ENCODE measurements at regions not wholly inside any gene's neighbourhood (a gene's known extent, or its start where the extent isn't known, plus 50 kb on each side); places are given as distances from the start of the nearest gene placed in this dataset.

DNA sequence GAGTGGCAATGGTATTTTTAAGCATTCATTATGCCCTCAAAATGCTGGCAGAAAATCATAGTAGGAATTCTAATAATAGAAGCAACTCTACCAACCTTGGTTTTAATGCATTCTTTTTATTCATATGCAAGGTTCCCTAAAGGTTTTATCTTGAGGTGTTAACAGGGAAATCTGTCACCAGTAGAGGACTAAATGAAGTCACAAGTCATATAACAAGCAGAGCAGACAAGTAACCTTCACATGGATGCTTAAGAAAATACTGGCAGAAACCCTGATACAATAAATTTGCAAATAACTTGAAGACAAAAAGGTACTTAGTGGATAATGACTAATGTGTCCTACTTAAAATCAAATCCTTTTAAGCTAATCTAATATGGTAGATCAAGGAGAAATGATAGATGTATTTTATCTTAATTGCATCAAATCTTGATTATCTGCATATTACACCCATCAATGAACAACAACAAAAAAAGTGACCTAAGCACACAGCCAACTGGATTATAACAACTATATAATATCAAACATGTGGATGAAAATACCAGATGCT lies 73.3 kb downstream of the RFC3 start:
- no peak for DNase-seq (ENCODE audit: low read depth in 2 of 2)

DNA sequence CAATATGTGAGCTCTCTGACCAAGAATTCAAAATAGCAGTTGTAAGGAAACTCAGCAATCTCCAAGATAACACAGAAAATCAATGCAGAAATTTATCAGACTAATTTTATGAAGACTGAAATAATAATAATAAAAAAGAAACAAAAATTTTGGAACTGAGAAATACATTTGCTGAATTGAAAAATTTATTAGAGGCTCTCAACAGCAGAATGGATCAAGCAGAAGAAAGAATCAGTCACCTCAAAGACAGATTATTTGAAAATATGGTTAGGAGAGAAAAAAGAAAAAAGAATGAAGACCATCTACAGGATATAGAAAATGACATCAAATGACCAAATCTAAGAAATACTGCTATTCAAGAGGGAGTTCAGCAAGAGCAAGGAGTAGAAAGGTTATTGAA lies 75.6 kb downstream of the RFC3 start:
- DNase-seq (ENCODE audit: low read depth in 2 of 2), result no peak

DNA sequence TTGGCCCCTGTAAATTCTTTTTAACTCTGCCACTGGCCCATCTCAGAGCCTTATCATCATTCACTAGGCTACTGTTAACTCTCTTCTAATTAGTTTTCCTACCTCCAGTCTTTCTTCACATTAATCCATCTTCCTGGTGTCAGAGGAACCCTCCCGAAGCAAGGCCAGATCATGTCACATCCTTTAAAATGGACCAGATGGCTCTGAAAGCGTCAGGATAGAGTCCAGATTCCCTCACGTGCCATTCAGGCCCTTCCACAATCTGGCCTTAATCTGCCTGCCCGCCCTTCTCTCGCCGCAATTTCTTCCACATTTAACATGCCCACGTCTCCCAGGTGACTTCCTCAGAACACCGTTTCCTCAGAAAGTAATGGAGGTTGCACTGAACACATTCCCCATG lies 86.5 kb downstream of the RFC3 start:
- no peak for DNase-seq (ENCODE audit: low read depth in 2 of 2)

DNA sequence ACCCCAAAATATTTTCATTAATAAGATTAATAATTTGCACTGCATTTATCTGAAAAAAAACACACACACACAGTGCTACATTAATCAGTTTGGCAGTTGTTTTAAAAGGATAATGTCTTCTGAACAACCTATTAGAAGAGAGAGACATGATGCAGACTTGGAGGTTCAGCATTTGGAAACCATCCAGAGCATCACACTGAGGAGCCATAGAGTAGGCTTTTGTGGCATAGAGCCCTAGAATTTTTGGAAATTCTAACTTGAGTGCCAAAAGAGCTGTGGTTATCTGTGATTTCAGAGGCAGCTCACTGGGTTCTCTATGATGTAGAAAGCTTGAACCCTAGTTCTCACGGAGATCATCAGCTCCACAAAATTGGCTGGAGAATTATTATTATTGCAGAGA lies 90.2 kb downstream of the RFC3 start:
- DNase-seq (ENCODE audit: low read depth in 2 of 2), result no peak

DNA sequence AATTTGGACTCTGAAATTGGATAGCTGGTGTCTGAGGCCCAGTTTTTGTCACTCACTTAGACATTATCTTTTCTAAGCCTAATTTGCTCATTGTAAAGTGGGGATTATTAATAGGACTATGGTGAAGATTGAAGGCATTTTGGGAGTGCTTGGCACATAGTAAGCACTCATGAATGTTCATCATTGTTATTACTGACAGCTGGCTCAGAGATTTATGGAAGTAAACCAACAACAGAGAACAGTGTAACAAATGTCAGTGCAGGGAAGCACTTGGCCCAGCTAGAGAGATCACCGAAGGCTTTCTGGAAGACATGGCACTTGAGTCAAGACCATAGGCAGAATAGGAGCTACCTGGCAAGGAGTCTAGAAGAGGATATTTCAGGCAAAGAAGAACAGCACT lies 92.3 kb downstream of the RFC3 start:
- no peak for DNase-seq (ENCODE audit: low read depth in 2 of 2)

DNA sequence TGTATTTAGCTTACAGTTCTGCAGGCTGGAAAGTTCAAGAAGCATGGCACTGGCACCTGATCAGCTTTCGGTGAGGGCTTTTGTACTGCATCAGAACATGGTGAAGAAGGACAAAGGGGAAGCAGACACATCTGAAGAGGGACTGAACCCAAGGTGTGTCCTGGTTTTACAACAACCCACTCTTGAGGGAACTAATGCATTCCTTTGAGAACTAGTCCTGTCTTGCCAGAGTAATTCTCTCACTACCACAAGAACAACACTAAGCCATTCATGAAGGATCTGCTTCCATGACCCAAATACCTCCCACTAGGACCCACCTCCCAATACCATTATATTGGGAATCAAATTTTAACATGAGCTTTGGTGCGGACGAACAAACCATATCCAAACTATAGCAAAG lies 93.6 kb downstream of the RFC3 start:
- no peak for DNase-seq (ENCODE audit: low read depth in 2 of 2)

DNA sequence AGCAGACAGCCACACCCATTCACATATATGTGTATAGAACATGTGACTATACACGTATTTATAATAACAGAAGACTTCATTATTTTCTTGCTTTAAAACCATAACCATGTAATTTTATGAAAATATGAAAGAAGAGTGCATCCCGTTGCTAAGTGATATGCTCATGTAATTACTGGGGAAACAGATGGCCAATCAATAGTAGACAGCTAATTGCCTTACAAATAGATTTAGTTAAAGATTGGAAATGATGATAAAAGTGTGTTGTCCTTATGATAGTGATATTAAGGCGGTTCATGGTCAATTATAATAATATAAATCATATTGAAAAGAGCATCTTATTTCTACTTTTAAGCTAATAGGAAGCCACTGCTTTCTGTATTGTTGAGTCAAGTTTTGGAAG lies 95.9 kb downstream of the RFC3 start:
- DNase-seq (ENCODE audit: low read depth in 2 of 2), result no peak

DNA sequence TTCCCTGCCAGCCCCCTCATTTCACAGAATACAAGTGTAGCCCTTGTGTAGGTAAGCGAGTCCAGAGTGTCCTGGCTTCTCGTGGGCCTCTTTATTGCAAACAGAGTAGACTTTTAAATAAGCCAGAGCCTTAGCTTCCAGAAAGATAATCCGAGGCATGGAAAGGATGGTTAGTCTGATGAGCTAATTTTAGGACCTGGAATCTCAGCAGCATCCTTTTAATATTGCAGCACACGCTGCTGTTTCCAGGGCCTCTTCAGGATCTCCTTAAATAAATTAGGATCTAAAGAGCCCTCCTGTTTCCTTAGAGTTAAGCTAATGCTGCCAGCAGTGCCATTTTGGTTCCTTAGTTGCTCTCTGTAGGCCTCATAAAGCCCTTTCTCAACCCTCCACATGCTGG lies 99.2 kb downstream of the RFC3 start:
- DNase-seq (ENCODE audit: low read depth in 2 of 2), result no peak

DNA sequence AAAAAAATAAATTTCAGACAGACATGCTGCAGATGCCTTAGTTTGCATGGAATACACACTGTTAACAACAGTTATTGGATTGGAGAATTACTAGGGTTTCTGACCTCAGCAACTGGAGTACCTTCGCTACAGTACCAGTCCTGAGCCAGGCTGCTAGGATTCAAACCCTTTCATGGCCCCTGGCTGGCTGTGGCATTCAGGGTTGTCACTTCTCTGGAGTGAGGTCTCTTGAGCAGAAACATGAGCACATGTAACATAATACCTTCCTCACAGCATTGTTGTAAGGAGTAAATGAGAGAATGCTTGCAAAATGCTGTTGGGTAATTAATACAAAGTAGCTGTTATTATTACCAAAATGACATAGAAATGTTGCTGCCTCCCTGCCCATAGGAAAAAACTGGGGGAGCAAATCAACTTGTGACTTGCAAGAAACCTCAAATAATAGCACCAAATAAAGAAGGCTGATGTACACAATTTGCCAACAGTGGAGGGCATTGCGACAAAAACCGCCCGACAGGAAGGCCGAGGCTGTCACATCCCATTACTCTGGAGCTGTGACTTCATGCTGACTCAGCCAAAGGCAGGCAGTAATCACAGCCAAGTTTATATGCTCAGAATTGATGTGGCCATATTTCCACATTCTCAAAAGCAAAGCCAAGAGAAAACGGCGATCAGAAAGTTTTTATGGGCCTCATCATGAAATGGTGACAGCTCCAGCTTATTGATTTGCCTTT lies 100.4 kb downstream of the RFC3 start:
- no peak for DNase-seq (ENCODE audit: low read depth in 2 of 2)

DNA sequence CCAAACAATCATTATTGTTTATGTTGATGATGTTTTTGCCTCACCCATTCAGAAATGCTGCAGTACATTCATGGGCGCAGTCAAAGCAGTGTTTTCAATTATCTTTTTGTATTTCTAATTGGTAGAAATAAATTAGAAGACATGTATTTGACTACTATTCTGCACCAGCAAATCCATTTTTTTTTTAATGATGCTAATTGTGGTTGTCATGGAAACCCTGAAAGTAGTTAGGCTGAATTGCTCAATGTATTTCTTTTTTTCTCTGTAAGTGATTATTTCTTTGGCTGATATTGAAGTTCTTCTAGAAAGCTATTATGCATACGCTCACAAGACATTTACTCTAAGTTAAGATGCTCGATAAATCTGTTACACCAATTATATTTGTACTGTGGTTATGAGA lies 101.2 kb downstream of the RFC3 start:
- no peak for DNase-seq (ENCODE audit: low read depth in 2 of 2)

DNA sequence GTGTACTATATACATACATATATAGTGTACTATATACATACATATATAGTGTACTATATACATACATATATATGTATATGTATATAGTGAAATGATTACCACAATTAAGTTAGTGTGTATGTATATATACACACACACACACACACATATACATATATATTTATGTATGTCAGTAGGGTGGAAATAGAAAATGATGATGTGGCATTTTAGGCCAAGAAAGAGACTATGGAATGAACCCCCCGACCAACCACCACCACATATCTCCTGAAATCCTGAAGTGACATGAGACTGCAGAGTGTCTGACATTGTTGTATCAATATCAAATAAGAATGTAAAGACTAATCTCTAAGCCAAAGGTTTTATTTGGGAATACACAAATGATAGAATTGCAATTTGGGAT lies 107.6 kb downstream of the RFC3 start:
- no peak for DNase-seq (ENCODE audit: low read depth in 2 of 2)

DNA sequence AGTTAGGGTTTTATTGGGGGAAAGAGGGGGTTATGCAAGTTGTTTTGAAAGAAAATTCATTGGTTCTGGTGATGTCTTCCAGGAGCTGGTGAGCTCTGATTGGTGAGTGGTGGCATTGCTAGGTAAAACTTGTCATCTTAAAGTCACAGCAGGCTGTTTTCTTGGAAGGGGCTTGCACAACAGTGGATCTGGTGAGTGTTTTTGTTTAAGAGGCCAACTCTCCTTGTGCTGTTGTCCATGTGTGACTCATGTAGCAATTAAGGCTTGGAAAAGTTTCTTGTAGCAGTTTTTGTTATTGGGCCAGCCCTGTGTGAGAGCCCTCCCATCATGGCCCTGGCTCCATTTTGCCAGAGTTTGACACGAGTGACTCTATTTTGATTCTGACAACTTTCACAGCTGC lies 109.4 kb downstream of the RFC3 start:
- no peak for DNase-seq (ENCODE audit: low read depth in 2 of 2)

DNA sequence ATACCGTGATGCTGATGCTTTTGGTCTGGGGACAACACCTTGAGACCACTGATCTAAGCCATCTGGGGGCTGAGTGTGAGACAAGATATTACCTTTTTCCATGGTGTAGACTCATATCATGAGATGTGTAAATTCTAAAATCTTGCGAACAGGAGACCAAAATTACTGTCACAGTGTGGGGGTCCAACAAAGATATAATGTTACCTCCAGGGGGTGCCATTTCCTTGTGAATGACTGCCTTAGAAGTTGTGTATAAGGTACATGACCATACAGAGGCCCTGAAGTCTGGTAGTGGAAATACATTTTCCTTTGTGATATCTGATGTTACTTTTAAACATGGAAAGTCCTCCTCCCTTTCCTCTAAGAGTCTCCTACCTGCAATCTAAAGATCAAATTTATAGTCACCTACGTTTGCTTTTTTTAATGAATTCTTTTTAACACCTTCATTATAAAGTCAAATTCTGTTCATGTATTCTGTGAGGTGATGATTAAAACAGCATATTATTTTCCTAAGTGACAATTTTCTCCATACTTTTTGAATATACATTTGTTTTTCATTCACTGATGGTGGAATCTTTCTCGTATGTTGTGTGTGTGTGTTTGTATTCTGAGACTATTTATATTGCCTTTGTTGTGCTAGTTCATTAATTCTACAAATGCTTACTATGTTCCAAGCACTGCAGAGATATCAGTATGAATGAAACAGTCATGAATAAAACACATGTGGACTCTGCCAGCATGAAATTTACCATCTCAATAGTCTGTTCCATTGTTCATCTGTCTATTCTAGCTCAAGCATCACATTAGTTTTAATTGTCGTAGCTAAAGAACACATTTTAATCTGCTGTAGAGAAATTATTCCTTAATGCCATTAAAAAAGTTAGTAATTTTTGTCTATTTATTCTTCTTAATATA lies 113.7 kb downstream of the RFC3 start:
- DNase-seq (ENCODE audit: low read depth in 2 of 2), result no peak

DNA sequence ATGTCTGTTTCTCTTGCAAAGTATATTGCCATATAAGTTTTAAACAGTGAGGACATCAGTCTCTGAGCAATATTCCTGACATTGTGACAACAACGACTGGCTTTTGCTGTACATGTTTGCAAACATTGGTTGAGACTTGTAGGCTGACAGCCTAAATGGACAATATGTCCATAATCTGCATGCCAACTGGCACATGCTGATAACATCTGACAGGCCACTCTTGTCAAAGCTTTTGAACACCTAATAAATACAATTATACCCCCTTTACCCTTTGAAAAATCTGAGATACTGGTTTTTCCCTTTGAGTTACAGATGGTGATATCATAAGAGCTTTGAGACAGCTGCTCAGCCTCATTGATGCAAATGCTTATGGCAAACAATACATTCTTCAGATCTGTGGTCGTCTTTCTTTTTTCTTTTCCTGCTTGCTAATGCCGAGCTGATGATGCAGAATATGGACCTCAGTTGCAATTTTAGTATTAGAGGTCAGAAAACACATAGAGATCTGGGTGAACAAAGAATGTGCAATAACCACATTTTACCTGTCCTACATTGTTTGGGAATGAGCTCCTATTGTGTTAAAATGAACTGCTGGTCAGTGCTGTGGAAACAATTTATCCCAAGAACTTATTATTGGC lies 114.9 kb downstream of the RFC3 start:
- DNase-seq (ENCODE audit: low read depth in 2 of 2), result no peak

DNA sequence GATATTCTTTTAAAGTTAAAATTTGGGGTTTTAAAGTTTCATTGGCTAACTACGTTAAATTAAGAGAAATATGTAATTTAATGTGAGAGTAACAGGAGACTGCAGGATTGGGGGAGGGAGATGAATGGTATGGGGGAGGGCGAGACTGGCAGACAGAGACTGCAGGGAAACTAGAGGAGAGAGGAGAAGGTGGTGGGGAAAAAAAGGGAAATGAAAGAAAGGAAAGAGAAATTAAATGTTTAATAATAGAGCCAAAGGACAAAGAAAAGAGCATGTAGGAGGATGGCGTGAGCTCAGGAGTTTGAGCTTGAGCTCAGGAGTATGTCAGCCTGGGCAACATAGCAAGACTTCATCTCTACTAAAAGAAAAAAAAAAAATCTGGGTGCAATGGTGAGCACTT lies 115.9 kb downstream of the RFC3 start:
- DNase-seq (ENCODE audit: low read depth in 2 of 2), result no peak

DNA sequence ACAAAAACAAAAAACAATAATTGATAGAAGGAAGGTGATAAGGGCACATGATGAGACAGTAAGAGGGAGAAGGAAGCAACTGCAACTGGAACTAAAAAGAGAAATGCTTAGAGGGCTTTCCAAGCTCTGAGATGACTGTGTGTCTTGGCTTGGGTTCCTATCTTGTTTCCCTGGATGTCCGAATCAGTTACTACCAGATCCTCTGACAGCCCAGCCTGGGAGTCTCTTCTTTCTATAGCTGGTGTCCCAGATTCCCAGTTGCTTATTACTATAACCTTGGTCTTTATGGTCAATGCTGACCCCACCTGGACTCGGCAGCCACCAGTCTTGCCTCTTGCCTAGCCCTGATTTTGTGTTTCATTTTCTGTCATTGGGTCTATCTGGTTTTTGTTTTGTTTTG lies 116.4 kb downstream of the RFC3 start:
- no peak for DNase-seq (ENCODE audit: low read depth in 2 of 2)

DNA sequence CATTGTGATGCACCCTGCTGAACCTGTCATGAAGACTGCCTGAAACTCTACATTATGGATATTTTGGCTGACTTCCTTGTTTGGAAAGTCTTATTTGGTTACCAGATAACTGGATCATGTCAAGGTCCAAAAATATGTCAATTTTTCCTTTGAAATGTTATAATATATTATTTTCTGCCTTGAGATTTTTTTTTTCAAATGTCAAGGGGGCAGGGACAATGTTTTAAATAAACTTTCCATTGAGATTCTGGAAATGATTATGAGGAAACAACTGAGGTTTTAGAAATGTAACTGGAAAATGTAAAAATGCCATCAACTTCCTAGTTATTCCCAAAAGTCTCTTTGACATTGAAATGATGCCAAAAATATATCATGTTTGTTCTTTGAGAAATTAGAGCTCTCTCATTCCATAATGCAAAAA lies 117.0 kb downstream of the RFC3 start:
- no peak for DNase-seq (ENCODE audit: low read depth in 2 of 2)

DNA sequence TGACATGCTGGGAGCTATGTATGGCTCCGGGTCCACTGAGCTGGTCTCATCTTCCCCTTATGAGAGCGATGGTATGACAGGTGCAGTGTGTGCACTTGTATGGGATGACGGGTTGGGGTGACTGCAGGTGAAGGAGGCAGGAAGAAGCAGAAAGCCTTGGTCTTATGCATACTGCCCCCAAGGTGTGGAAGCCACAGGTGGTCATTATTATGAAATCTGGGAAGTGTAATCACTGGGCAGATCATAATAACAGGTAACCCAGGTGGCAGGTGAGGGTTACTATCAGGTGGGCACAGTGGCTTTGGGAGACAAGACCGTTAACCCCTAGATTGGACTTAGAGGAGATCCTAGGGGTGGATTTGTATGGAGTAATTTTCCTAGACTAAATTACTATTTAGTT lies 118.0 kb downstream of the RFC3 start:
- no peak for DNase-seq (ENCODE audit: low read depth in 2 of 2)

DNA sequence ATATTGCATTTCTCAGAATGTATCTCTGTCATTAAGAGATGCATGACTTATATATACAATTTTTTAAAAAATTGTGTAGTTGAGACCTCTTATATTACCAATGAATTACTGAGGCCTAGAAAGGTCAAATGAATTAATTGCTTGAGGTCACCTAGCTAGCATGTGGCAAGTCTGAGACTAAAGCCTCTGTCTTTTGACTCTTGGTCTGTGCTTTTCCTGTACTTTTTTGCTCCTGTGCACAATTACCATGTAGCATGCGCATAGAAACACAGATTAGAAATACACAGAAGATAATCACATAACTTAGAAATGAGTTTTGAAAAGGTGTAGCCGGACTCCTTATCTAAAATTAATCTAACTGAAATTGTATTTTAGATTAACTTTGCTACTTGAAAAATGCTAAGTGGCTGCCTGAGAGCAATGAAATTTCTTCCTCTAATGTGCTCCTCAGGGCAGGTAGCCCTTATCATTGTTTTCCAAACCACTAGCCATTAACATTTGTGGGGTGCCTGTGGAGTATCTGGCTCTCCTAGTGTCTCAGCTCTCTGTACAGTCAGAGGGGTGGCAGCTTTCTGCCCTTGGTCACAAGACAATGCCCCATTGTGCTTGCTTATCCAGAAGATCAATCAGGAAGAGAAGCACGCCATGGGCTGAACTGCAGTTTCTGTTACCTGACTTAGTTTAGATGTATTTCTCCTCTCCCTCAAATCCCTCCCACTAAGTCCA lies 119.6 kb downstream of the RFC3 start:
- DNase-seq (ENCODE audit: low read depth in 2 of 2), result no peak

DNA sequence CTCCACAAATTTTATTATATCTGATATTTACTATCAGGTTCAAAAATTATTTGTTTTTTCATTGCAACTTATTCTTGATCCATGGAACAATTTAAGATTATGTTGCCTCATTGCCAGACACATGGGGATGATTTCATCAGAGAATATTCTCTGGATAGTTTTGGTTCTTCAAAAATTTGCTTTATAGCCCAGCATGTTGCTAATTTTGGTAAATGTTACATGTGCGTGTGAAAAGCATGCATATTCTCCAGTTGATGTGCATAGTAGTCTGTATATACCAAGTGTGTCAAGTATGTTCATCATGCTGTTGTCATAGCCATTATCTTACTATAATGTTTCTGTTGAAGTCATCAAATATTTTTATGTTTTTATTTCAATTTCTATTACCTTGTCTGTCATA lies 122.3 kb downstream of the RFC3 start:
- DNase-seq (ENCODE audit: low read depth in 2 of 2), result no peak

DNA sequence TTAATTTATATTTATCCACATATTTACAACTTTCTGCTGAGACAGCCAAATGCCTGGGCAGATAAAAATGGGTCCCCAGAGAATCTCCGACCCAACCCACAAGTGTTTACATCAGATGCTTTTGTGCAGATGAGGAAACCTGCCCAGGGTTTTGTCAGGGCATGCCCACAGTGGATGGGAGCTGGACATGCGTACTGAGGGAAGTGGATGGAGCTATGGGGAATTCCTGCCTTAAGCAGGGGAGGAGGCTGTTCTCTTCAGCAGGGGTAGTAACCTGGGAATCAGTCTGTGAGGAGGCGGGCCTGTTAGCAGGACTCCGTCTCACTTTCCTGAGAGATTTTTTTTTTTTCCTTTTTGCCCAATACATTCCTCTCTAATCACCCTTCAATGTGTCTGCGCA lies 122.9 kb downstream of the RFC3 start:
- no peak for DNase-seq (ENCODE audit: low read depth in 2 of 2)

DNA sequence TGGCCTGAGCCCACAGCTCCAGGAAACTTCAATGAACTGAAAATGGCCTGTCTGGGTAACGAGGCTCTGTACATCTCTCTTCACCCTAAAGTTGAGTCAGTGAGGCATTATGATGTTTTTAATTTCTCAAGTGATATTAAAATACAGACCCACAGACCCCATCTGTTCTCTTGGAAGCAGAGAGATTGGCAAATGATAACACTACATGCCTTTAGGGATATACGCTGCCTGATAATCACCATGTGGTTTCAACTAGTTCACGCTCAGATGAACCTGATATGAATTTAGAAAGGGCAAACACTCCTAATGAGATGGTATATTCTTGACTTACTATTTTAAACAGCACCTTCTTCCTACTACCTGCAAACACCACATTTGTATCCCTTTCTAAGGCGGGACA lies 127.5 kb downstream of the RFC3 start:
- DNase-seq (ENCODE audit: low read depth in 2 of 2), result no peak
